ENCODE measurements at regions not wholly inside any gene's neighbourhood (a gene's known extent, or its start where the extent isn't known, plus 50 kb on each side); places are given as distances from the start of the nearest gene placed in this dataset.
A peak's percentile ranks its signal among the peaks of the same experiment; 100 is the strongest.

- BruUV-seq (replicated peaks), result no TSS peak
- intact Hi-C loops (cut with micrococcal nuclease; ENCODE audit: unreplicated experiment), result loop anchor here (1.0 to 5.0 kb wide), 6 partner anchors 76 to 1080 kb away; partner anchors contain the start of gene RFC3
- no peak overlapping the region for H3K4me3 ChIP-seq (ENCODE audit: low read depth, low read length)
- ChIA-PET POLR2A (no interaction called here), CTCF (interaction anchor here (1.2 to 1.8 kb wide), 2 partner anchors 21 to 147 kb away, joined by 3 to 7 read pairs; no protein-coding TSS in a partner anchor)
- no peaks in the 10 kb centered on the region for H3K27me3 Mint-ChIP-seq (ENCODE audit: insufficient read depth, unreplicated experiment)
- H3K9me3 ChIP-seq, result peaks cover 4% of the 10 kb centered on the region; the same call in 1 of the 2 replicates
- H3K27me3 ChIP-seq (replicated peaks; ENCODE audit: control insufficient read depth, insufficient read depth, low read length), result no peaks in the 10 kb centered on the region
- no peaks in the 10 kb centered on the region for H3K36me3 Mint-ChIP-seq (ENCODE audit: insufficient read depth, unreplicated experiment)
- no peak for DNase-seq
- H3K4me3 Mint-ChIP-seq (ENCODE audit: unreplicated experiment), result no peak overlapping the region
- H3K4me1 ChIP-seq, result no peaks in the 10 kb centered on the region
- no peaks in the 10 kb centered on the region for H3K9me3 Mint-ChIP-seq (ENCODE audit: unreplicated experiment)
- TF ChIP-seq CTCF (IDR thresholded peaks at IDR 0.05; ENCODE audit: insufficient read depth in 1 of 2, low read depth in 1 of 2, low read length in 1 of 2, severe bottlenecking in 1 of 2, unreplicated experiment in 1 of 2), result peak; percentile 58 to 75
- no peak overlapping the region for H3K27ac Mint-ChIP-seq (ENCODE audit: unreplicated experiment)
- H3K4me1 Mint-ChIP-seq (ENCODE audit: low read depth, unreplicated experiment), result peaks cover 6% of the 10 kb centered on the region
- H3K36me3 ChIP-seq (ENCODE audit: control insufficient read depth, insufficient read depth, low read length), result no peaks in the 10 kb centered on the region
These were observed 259.2 kb downstream of the RFC3 start for GRCh38 chr13:34076943-34077703.

- Mint-ChIP-seq H3K9me3 (ENCODE audit: unreplicated experiment) (no peaks in the 10 kb centered on the region), H3K4me1 (ENCODE audit: low read depth, unreplicated experiment) (no peaks in the 10 kb centered on the region), H3K36me3 (ENCODE audit: insufficient read depth, unreplicated experiment) (no peaks in the 10 kb centered on the region), H3K27me3 (ENCODE audit: insufficient read depth, unreplicated experiment) (no peaks in the 10 kb centered on the region), H3K4me3 (ENCODE audit: unreplicated experiment) (no peak overlapping the region), H3K27ac (ENCODE audit: unreplicated experiment) (no peak overlapping the region)
- Histone ChIP-seq H3K36me3 (ENCODE audit: control insufficient read depth, insufficient read depth, low read length) (no peaks in the 10 kb centered on the region), H3K9me3 (peaks cover 4% of the 10 kb centered on the region; the same call in 1 of the 2 replicates), H3K4me3 (ENCODE audit: low read depth, low read length) (no peak overlapping the region), H3K27me3 (replicated peaks; ENCODE audit: control insufficient read depth, insufficient read depth, low read length) (no peaks in the 10 kb centered on the region), H3K4me1 (no peaks in the 10 kb centered on the region)
- DNase-seq, result no peak
- TF ChIP-seq CTCF (IDR thresholded peaks at IDR 0.05; ENCODE audit: insufficient read depth in 1 of 2, low read depth in 1 of 2, low read length in 1 of 2, severe bottlenecking in 1 of 2, unreplicated experiment in 1 of 2), result no peak
- BruUV-seq (replicated peaks), result no TSS peak
- POLR2A ChIA-PET, result no interaction called here
- intact Hi-C loops (cut with micrococcal nuclease; ENCODE audit: unreplicated experiment), result loop anchor here (5.0 kb wide), 2 partner anchors 201 to 261 kb away; partner anchors contain the start of gene RFC3
- CTCF ChIA-PET, result interaction anchor here (1.8 kb wide), 1 partner anchor 148 kb away, joined by 7 read pairs; no protein-coding TSS in a partner anchor
These were observed 260.5 kb downstream of the RFC3 start for GRCh38 chr13:34078334-34078999.

GRCh38 chr13:34085204-34085603 is 267.3 kb downstream of the RFC3 start:
- Mint-ChIP-seq H3K36me3 (ENCODE audit: insufficient read depth, unreplicated experiment) (no peaks in the 10 kb centered on the region), H3K9me3 (ENCODE audit: unreplicated experiment) (peaks cover 17% of the 10 kb centered on the region), H3K27me3 (ENCODE audit: insufficient read depth, unreplicated experiment) (no peaks in the 10 kb centered on the region), H3K27ac (ENCODE audit: unreplicated experiment) (no peak overlapping the region), H3K4me1 (ENCODE audit: low read depth, unreplicated experiment) (no peaks in the 10 kb centered on the region), H3K4me3 (ENCODE audit: unreplicated experiment) (no peak overlapping the region)
- H3K4me1 ChIP-seq, result no peaks in the 10 kb centered on the region
- POLR2A ChIA-PET, result no interaction called here
- H3K27me3 ChIP-seq (replicated peaks; ENCODE audit: control insufficient read depth, insufficient read depth, low read length), result no peaks in the 10 kb centered on the region
- no TSS peak for BruUV-seq (replicated peaks)
- no peak for TF ChIP-seq CTCF (IDR thresholded peaks at IDR 0.05; ENCODE audit: insufficient read depth in 1 of 2, low read depth in 1 of 2, low read length in 1 of 2, severe bottlenecking in 1 of 2, unreplicated experiment in 1 of 2)
- CTCF ChIA-PET, result no interaction called here
- no peak overlapping the region for H3K4me3 ChIP-seq (ENCODE audit: low read depth, low read length)
- no peak for DNase-seq
- peaks cover 13% of the 10 kb centered on the region for H3K9me3 ChIP-seq
- H3K36me3 ChIP-seq (ENCODE audit: control insufficient read depth, insufficient read depth, low read length), result no peaks in the 10 kb centered on the region
- intact Hi-C loops (cut with micrococcal nuclease; ENCODE audit: unreplicated experiment), result no loop called here

Measured in Caco-2 (cell line).